ENCODE measurements at regions not wholly inside any gene's neighbourhood (a gene's known extent, or its start where the extent isn't known, plus 50 kb on each side); places are given as distances from the start of the nearest gene placed in this dataset.
"Not testable (repeated sequence)": the region's sequence is repeated elsewhere in the genome, so short reads cannot be mapped to it uniquely, and the experiment has no call there.

GRCh38 chr12:33076401-33076800, 179.8 kb upstream of the PKP2 start:
- not testable (repeated sequence) for TF ChIP-seq CTCF, POLR2A, POLR2AphosphoS5 (IDR thresholded peaks at IDR 0.05)

All from prostate gland (tissue), 2 donors.